Activated T-cell treated with anti-CD3 and anti-CD28 coated beads, Interleukin-2, amount 50 U/mL, for 72 hours (primary cell): ENCODE measurements at regions not wholly inside any gene's neighbourhood (a gene's known extent, or its start where the extent isn't known, plus 50 kb on each side); places are given as distances from the start of the nearest gene placed in this dataset.

Experiments used
- ATAC-seq, 2 donors: fragments of 150-1000 bp; cut with Tn5 transposase; replicated peaks in 1 of 2; 2 replicates each; pipeline ENCODE4 v1.10.0; 2021; ENCODE audit warnings: moderate library complexity in 2 of 2, mild to moderate bottlenecking in 1 of 2
- DNase-seq, 2 donors: peaks; one replicate each; pipeline ENCODE4 v3.0.0; 2021 to 2022; ENCODE audit warnings: mixed read lengths in 1 of 2
- H3K27ac Mint-ChIP-seq: one replicate; pipeline ENCODE4 v1.8.0; 2022; ENCODE audit warnings: mild to moderate bottlenecking, moderate library complexity, mixed read lengths
- H3K27me3 Mint-ChIP-seq: one replicate; pipeline ENCODE4 v1.8.0; 2022; ENCODE audit warnings: low read depth, mixed read lengths
- H3K36me3 Mint-ChIP-seq, 2 donors: one replicate each; pipeline ENCODE4 v1.8.0; 2022; ENCODE audit warnings: mixed read lengths in 2 of 2, mild to moderate bottlenecking in 1 of 2; ENCODE audit not compliant: insufficient read depth in 2 of 2
- H3K4me1 Mint-ChIP-seq: one replicate; pipeline ENCODE4 v1.8.0; 2022; ENCODE audit warnings: low read depth, mixed read lengths
- H3K4me3 Mint-ChIP-seq, 2 donors: one replicate each; pipeline ENCODE4 v1.8.0; 2022; ENCODE audit warnings: mild to moderate bottlenecking in 2 of 2, mixed read lengths in 2 of 2, moderate library complexity in 2 of 2
- H3K9me3 Mint-ChIP-seq, 2 donors: one replicate each; pipeline ENCODE4 v1.8.0; 2022; ENCODE audit warnings: mixed read lengths in 2 of 2

DNA sequence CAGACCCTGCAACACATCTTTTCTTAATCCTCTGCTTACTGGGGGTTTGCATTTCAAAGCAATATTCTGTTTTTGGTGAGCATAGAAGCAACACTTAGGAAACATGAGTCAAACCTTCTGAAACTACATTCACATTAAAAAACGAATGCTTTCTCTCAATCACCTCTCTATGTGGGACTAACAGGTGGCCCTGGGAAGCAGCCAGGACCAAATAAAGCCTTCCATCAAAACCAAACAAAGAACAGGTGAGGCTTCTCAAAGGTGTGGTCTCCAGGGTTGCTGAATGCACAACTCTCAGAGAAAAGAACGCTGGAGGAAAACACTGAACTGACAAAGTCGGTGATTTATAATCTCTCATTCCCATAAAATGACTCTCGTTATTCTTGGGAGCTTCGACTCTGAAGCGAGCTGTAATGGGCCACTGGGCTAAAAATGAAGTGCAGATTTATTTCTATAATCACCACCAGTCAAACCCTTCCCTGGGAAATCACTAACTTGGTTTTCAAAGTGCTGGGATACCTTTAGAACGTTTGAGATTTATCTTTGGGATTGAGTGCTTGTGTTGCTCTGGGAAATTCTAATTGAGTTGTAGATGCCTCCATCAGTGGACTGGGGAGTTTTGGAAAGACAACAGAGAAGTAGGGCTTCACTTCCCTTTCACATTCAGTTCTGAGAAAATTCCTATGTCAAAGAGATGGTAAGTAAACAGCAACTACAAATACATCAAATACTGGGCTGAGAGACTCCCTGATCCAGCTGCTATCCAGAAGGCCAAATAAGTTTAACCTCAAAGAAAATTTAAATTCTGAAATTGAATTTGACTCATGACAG is 262.0 kb upstream of the TMPO start:
- no peak overlapping the region for H3K27ac Mint-ChIP-seq
- DNase-seq (no peak), ATAC-seq (no peak)
- no peaks in the 10 kb centered on the region for H3K36me3 Mint-ChIP-seq
- no peaks in the 10 kb centered on the region for H3K9me3 Mint-ChIP-seq
- no peak overlapping the region for H3K4me3 Mint-ChIP-seq
- no peaks in the 10 kb centered on the region for H3K4me1 Mint-ChIP-seq
- H3K27me3 Mint-ChIP-seq = no peaks in the 10 kb centered on the region

DNA sequence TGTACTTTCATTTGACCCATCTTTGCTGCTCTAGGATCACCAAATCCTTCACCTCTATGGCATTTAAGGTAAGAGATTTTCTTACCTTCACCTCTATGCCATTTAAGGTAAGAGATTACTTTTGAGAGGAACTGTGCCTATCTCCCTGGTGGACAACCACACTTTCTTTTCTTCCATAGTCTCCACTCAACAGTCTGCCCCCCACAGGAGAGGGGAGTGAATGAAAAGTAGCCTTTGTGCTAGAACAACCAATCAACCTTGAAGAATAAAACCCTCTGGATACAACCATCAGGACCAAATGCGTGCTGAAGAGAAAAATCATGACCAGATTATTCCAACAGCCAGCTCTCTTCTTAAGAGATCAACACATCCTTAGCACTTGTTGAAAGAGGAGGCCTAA is 258.6 kb upstream of the TMPO start:
- Mint-ChIP-seq H3K36me3 (no peaks in the 10 kb centered on the region), H3K4me3 (no peak overlapping the region), H3K4me1 (no peaks in the 10 kb centered on the region), H3K27ac (no peak overlapping the region), H3K27me3 (no peaks in the 10 kb centered on the region), H3K9me3 (no peaks in the 10 kb centered on the region)
- ATAC-seq (no peak), DNase-seq (no peak)

DNA sequence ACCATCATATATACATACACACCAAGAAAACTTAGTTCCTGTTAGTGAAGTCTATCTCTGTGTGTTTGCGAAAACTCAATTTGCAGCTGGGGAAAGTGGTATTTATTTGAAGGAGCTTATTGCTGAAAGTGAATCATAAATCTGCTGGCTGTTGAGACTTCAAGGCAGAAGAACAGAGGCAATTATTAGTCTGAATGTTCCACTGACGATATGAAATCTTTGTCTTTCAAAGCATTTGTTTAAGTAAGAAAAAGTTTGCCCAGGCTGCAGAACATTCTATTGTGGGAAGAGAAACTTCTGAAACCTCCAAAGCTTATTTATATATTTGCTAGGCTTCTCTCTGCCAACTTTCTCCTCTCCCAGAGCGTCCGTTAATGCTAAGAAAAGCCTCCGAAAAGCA is 255.7 kb upstream of the TMPO start:
- Mint-ChIP-seq H3K4me1 (no peaks in the 10 kb centered on the region), H3K4me3 (no peak overlapping the region), H3K27ac (no peak overlapping the region), H3K36me3 (no peaks in the 10 kb centered on the region), H3K9me3 (no peaks in the 10 kb centered on the region), H3K27me3 (no peaks in the 10 kb centered on the region)
- no peak for DNase-seq
- no peak for ATAC-seq

DNA sequence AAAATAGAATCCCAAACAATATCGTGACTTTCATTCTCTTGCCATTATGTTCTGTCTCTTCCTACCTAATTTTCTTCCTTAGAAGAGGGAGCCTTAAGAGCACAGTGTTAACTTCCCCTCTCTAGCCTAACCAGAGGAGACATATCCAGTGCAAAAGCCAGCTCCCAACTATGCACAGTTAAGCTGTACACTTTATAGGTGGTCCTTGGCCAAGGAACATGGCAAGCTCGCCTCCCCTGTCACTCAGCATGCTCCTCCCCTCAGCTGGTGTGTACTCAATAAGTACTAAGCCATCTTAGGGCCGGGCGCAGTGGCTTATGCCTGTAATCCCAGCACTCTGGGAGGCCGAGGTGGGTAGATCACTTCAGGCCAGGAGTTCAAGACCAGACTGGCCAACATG is 255.1 kb upstream of the TMPO start:
- H3K27ac Mint-ChIP-seq = no peak overlapping the region
- ATAC-seq = no peak
- no peaks in the 10 kb centered on the region for H3K27me3 Mint-ChIP-seq
- H3K4me1 Mint-ChIP-seq = no peaks in the 10 kb centered on the region
- H3K4me3 Mint-ChIP-seq = no peak overlapping the region
- no peak for DNase-seq
- no peaks in the 10 kb centered on the region for H3K36me3 Mint-ChIP-seq
- H3K9me3 Mint-ChIP-seq = no peaks in the 10 kb centered on the region

DNA sequence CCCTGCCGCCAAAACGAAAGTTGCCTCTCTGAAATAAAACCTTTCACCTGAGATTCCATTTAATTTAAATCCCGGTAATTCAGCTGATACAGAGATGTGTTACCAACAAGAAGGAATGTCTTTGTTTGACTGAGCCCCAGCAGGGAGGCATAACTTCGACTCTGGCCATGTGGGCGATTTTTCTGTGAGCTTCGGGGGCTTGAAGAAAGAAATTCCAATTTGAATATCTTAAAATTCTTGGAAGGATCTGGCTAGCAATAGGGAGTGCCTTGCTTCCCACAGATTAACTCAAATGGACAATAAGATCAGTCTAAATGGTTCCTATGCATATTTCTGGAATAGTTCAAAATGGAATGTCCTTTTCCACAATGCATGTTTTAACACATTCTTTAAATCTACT is 252.5 kb upstream of the TMPO start:
- H3K4me3 Mint-ChIP-seq = no peak overlapping the region
- no peak overlapping the region for H3K27ac Mint-ChIP-seq
- ATAC-seq = no peak

DNA sequence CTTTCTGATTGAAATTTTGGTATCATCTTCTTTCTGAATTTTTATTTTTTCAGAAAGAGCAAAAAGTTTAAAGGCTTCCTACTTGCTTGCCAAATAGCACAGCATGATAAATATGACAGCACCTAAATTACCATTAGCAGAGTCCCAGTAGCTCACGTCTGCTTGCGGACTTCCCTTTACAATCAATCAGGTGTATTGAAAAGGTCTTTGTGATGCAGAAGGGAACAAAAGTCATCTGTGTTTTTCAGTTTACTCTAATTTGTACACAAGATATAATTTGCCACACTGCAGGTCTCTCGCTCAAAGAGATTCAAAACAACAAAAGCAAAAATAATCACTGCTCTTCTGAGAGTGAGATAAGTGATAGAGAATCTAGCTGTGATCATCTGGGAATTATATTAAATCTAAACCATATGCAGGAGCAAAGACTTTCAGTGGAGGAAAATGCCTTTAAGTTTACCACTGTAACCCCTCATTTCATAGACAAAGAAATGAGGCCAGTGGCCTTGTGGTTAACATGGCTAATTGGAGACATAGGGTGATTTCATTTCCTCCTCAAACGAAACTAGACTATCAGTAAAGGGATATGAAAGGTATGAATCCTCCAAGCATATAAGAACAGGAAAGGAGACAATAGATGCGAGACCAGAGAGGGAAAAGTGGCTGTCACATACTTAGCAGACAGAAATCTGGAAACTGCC is 240.8 kb upstream of the TMPO start:
- no peak for DNase-seq
- H3K27me3 Mint-ChIP-seq = no peaks in the 10 kb centered on the region
- no peaks in the 10 kb centered on the region for H3K4me1 Mint-ChIP-seq
- H3K9me3 Mint-ChIP-seq = no peaks in the 10 kb centered on the region
- ATAC-seq = no peak
- H3K27ac Mint-ChIP-seq = no peak overlapping the region
- H3K36me3 Mint-ChIP-seq = no peaks in the 10 kb centered on the region
- no peak overlapping the region for H3K4me3 Mint-ChIP-seq

More for the DNA sequence above, 252.5 kb upstream of the TMPO start:
- peaks cover 2 to 3% of the 10 kb centered on the region in 2 donors for H3K9me3 Mint-ChIP-seq
- no peaks in the 10 kb centered on the region for H3K4me1 Mint-ChIP-seq
- peaks cover 0 to 1% of the 10 kb centered on the region in 2 donors for H3K36me3 Mint-ChIP-seq
- H3K27me3 Mint-ChIP-seq = no peaks in the 10 kb centered on the region
- DNase-seq = no peak

DNA sequence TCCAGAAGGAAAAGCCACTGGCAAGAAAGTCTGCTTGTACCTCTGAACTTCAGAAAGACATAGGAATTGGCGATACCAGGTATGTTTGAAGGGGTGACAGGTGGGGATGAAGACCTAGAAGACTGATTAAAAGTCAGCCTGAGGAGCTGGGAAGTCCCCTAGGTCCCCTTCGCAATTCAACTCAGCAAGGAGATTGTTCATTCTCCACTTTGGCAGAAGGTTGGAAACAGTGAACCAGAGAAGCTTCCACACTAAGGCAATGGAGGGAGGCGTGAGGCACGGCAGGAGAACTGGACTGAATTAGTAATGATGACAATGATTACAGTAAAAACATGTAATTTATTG is 240.3 kb upstream of the TMPO start:
- Mint-ChIP-seq H3K27ac (no peak overlapping the region), H3K9me3 (no peaks in the 10 kb centered on the region), H3K36me3 (no peaks in the 10 kb centered on the region), H3K27me3 (no peaks in the 10 kb centered on the region), H3K4me3 (no peak overlapping the region), H3K4me1 (no peaks in the 10 kb centered on the region)
- ATAC-seq (no peak), DNase-seq (no peak)

DNA sequence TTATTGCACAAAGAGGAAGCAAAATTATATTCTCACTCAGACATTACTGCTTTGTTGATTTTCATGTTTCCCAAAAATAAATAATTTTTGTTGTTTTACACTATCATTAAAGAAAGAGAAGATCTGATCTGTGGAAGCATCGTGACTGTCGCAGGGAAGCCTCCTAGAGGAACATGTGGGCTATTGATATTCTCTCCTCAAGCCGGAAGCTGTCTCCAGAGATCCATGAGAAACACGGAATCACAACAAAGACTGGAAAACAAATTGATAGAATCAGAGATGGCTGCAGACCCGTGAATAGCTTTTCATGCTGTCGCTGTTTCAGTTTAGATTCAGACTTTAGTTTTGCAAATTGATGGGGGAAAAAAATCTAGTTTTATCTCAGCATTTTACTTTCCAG is 235.2 kb upstream of the TMPO start:
- DNase-seq (no peak), ATAC-seq (no peak)

DNA sequence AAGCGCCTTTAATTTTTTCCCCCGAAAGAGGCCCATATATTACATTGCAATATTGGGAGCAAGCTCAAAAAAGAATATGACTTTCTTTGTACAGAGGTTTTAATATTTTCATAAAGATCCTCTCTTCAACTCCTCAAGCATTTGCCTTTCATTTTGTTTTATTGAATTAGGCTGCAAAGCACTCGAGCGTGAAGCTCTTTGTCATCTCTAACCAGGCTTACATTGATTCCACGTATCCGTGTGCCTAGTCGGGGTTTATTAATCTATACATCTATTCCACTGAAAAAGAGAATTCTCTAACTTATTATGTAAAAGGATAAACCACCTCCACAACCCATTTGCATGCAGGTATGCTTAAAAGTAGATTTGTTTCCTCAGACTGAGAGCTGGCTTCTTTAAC is 234.8 kb upstream of the TMPO start:
- Mint-ChIP-seq H3K27ac (no peak overlapping the region), H3K4me3 (no peak overlapping the region), H3K27me3 (peaks cover 6% of the 10 kb centered on the region), H3K9me3 (no peaks in the 10 kb centered on the region), H3K36me3 (no peaks in the 10 kb centered on the region), H3K4me1 (no peaks in the 10 kb centered on the region)
- no peak for DNase-seq
- no peak for ATAC-seq

More for the DNA sequence above, 235.2 kb upstream of the TMPO start:
- Mint-ChIP-seq H3K4me3 (no peak overlapping the region), H3K4me1 (no peaks in the 10 kb centered on the region), H3K27me3 (peaks cover 6% of the 10 kb centered on the region), H3K9me3 (no peaks in the 10 kb centered on the region), H3K36me3 (no peaks in the 10 kb centered on the region), H3K27ac (no peak overlapping the region)

DNA sequence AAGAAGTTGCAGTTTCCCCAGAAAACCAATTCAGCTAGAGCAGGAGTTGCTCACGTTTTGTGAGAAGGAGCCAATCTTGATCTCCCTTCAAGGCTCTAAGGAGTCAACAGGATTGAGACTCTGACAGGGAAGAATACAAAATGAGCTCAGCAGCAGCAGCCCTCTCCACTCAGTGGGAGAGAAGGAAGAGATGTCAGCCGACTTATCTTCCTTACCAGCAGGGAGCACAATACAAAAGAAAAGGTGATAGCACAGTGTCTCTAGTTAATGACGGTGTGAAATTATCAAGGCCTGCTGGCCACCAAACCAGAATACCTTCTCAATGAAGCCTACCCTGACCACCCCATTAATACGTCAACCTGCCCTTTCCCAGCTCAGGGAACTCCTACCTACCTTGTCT is 223.6 kb upstream of the TMPO start:
- no peaks in the 10 kb centered on the region for H3K4me1 Mint-ChIP-seq
- no peak overlapping the region for H3K27ac Mint-ChIP-seq
- H3K9me3 Mint-ChIP-seq = peaks cover 0 to 3% of the 10 kb centered on the region in 2 donors
- DNase-seq (no peak), ATAC-seq (no peak)
- H3K27me3 Mint-ChIP-seq = peaks cover 24% of the 10 kb centered on the region
- H3K4me3 Mint-ChIP-seq = no peak overlapping the region
- no peaks in the 10 kb centered on the region for H3K36me3 Mint-ChIP-seq

DNA sequence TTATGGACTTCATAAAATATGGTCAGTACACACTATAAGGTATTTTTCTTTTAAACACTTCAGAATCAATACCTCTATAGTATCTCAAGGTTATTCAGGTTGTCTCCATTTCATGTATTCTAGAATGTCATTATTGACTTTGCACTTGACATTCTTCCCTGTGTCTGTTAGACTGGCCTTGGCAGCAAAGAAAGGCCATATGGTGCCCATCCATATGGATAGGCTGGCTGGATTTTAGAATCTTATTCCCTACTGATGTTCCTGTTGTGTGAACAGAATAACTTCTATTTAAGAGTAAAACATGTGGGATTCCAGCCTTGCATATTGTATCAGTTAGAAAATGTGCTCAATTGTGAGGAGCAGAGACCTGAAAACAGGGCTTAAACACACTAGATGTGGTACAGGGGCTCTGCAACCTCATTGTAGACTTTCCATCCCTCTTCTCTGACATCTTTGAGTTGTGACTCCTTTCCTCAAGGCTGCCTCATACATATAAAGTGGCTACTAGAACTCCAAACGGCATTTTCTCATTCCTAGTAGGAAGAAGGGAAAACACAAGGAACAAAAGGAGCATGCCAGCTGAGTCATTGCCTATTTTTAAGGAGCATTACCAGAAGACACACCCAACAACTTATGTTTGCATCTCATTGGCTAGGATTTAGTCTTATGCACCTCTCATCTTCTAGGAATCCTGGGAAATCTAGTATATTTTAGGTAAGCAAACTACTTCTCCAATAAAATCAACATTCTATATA is 221.2 kb upstream of the TMPO start:
- Mint-ChIP-seq H3K4me3 (no peak overlapping the region), H3K27ac (no peak overlapping the region), H3K27me3 (peaks cover 24% of the 10 kb centered on the region), H3K9me3 (peaks cover 0 to 3% of the 10 kb centered on the region in 2 donors), H3K36me3 (no peaks in the 10 kb centered on the region), H3K4me1 (no peaks in the 10 kb centered on the region)
- DNase-seq = no peak
- no peak for ATAC-seq

DNA sequence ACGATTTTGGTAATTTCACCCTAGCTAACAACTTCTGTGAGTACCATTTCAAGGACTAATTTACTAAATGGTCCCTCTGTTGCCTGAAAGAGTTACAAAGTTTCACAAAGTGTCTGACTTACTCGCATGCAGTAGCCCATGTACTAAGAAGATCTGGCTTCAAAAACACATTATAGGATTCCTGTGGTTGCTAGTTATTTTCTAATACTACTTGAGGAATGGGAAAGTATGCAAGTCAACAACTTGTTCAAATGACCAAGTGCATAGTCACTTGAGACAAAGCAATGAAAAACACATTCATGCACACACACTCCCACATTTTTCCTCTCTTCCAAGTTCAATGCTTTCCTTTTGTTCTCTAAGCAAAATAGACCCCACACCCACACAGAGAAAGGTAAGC is 219.7 kb upstream of the TMPO start:
- Mint-ChIP-seq H3K4me3 (no peak overlapping the region), H3K4me1 (no peaks in the 10 kb centered on the region), H3K27me3 (peaks cover 24% of the 10 kb centered on the region), H3K9me3 (peaks cover 0 to 3% of the 10 kb centered on the region in 2 donors), H3K27ac (no peak overlapping the region), H3K36me3 (no peaks in the 10 kb centered on the region)
- no peak for ATAC-seq
- DNase-seq = no peak

DNA sequence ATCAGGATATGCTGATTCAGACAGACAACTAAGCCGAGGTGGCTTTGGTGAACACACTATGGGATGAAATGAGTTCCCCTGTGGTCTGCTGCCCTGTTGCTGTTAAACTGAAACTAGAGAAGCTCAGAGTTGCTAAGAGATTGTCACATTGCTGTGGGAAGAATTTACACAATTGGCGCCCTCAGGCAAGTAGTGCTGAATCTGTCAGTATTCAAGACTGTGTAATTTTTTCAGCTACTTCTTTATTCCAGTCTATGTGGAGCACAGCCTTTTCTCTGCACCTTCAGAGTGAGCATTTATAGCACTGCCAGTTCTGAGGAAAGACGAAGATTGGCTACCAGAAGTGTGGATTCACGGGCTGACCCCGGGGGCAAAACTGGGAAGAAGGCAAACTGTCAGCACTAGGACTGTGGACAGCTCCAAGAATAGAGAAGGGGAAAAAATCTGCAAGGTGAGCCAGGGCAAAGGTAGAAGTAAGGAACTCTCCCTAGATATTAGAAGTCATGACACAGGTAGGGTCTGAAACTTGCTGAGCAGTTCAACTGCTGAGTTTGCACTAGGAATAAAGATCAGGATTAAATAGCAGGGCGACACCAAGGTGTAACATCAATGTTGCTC is 218.8 kb upstream of the TMPO start:
- Mint-ChIP-seq H3K36me3 (no peaks in the 10 kb centered on the region), H3K4me3 (no peak overlapping the region), H3K27ac (no peak overlapping the region), H3K27me3 (peaks cover 23% of the 10 kb centered on the region), H3K4me1 (no peaks in the 10 kb centered on the region), H3K9me3 (peaks cover 0 to 3% of the 10 kb centered on the region in 2 donors)
- ATAC-seq = no peak
- DNase-seq = no peak
